ENCODE measurements at regions not wholly inside any gene's neighbourhood (a gene's known extent, or its start where the extent isn't known, plus 50 kb on each side); places are given as distances from the start of the nearest gene placed in this dataset.

DNA sequence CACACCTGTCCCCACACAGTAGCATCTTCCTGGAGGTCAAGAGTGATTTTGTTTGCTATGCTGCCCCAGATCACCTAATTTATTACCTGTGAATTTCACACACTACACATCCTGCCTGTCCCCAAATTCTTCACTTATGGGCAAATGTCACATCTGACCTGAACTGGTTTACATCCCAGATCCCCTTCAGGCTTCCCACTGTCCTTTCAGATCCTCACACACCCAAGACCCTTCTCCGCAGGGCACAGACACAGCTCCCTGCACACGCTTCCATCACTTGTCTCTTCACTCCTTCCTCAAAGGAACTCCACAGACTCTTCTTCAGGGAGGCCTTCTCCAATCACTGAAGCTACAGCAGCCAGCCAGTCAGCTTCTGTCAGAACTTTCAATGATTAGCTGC is 118.7 kb upstream of the IGLL5 start:
- no peaks in the 10 kb centered on the region for H3K9me3 ChIP-seq
- H3K27me3 ChIP-seq = no peaks in the 10 kb centered on the region
- H3K27ac ChIP-seq = no peak overlapping the region
- H3K4me1 ChIP-seq = no peaks in the 10 kb centered on the region
- TF ChIP-seq POLR2A (IDR thresholded peaks at IDR 0.05) = no peak
- TF ChIP-seq, protein P1, sequence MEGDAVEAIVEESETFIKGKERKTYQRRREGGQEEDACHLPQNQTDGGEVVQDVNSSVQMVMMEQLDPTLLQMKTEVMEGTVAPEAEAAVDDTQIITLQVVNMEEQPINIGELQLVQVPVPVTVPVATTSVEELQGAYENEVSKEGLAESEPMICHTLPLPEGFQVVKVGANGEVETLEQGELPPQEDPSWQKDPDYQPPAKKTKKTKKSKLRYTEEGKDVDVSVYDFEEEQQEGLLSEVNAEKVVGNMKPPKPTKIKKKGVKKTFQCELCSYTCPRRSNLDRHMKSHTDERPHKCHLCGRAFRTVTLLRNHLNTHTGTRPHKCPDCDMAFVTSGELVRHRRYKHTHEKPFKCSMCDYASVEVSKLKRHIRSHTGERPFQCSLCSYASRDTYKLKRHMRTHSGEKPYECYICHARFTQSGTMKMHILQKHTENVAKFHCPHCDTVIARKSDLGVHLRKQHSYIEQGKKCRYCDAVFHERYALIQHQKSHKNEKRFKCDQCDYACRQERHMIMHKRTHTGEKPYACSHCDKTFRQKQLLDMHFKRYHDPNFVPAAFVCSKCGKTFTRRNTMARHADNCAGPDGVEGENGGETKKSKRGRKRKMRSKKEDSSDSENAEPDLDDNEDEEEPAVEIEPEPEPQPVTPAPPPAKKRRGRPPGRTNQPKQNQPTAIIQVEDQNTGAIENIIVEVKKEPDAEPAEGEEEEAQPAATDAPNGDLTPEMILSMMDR (IDR thresholded peaks at IDR 0.05) = no peak
- H3K36me3 ChIP-seq = no peaks in the 10 kb centered on the region
- H3K4me3 ChIP-seq = no peak overlapping the region
- DNase-seq = no peak

DNA sequence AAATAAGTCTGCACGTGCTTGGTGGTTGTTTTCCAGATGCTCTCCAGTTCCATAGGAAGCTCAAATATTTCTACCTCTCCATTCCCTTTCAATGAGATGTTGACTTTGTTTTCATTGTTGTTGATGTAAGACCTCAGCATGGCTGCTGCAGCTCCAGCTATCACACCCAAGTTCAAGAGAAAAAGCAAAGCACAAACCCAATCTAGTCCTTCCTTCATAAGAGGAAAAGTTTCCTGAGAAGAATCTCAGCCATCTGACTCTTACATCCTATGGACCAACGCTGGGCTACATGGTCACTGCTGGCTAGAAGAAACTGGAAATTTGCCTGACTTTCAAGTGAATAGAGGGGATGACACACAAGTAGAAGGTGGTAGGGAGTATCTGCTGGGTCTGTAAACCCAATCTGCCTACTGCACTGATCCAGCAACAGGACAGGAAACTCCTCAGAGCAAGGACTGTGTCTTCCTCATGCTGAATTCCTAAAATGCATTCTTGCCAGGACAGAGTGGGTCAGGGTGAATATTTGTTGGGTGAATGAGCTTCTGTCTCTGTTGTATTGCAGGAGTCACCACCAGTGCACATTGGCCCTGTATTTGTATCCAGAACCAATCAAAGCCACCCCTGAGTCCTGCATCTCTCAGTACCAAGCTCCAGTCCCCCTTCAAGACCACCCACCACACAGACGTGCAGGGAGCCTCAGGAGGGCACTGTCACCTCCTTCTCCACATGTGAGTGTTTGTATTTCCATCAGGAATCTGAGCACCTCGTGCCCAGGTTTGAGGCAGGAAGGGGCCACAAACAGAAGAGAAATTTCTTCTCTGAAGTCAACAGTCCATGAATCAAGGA is 118.0 kb upstream of the IGLL5 start:
- no peak overlapping the region for H3K27ac ChIP-seq
- H3K9me3 ChIP-seq = no peaks in the 10 kb centered on the region
- H3K36me3 ChIP-seq = no peaks in the 10 kb centered on the region
- peaks cover 0 to 2% (median 0%) of the 10 kb centered on the region in 4 donors for H3K4me1 ChIP-seq
- no peak for DNase-seq
- no peak overlapping the region for H3K4me3 ChIP-seq
- TF ChIP-seq, protein P1 (IDR thresholded peaks at IDR 0.05) = no peak
- no peak for TF ChIP-seq POLR2A (IDR thresholded peaks at IDR 0.05)
- H3K27me3 ChIP-seq = no peaks in the 10 kb centered on the region

DNA sequence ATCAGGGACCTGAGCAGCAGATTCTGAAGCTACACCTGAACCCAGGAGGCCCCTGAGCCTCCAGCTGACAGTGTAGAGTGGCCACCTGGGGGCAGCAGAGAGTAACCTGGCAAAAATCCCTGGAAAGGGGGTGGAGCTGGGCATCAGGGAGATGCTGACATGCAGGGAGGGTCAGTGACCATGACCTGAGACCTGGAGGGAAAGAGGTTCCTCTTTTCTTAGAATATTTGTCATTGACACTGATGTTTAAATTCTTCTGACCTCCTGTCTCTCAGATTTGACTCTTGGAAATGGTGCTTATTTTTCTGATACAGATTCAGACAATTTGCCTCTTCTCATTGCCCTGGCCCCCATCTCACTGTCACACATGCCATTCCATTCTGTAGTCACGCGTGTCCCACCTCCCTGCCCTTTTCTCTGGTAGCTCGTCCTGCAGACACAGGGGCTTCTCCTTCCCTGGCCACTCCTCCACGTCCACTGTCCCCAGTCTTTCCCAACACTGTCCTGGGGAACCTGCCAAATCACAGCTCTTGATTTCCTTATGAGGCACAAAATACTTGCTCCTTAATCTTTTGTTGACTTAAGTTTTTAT is 117.2 kb upstream of the IGLL5 start:
- H3K4me1 ChIP-seq = peaks cover 0 to 4% (median 0%) of the 10 kb centered on the region in 4 donors
- DNase-seq = peak; percentile 47 to 82 (median 82)
- no peaks in the 10 kb centered on the region for H3K9me3 ChIP-seq
- no peaks in the 10 kb centered on the region for H3K27me3 ChIP-seq
- H3K36me3 ChIP-seq = no peaks in the 10 kb centered on the region
- H3K27ac ChIP-seq = no peak overlapping the region
- H3K4me3 ChIP-seq = no peak overlapping the region
- no peak for TF ChIP-seq POLR2A (IDR thresholded peaks at IDR 0.05)
- TF ChIP-seq, protein P1 (IDR thresholded peaks at IDR 0.05) = peak; percentile 14 to 80 (median 69)

DNA sequence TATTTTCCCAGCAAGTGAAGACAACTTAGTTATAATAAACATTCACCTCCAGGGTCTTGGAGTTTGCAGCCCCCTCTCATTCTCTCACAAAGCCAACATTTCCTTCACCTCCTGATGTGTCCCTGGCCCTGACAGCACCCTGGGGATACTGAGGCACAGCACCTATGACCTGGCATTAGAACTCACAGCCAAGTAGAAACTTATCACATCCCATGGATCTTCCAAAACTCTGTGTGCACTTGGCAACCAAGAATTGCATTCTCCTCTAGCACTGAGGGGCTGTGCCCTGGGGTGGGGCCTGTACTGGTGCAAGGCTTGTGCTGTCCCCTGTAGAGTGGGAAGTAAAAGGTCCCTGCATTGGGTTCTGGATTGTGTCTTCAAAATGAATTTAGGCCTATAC is 116.7 kb upstream of the IGLL5 start:
- Histone ChIP-seq H3K4me1 (peaks cover 0 to 4% (median 0%) of the 10 kb centered on the region in 4 donors), H3K9me3 (no peaks in the 10 kb centered on the region), H3K27me3 (no peaks in the 10 kb centered on the region), H3K36me3 (no peaks in the 10 kb centered on the region), H3K27ac (no peak overlapping the region), H3K4me3 (no peak overlapping the region)
- DNase-seq = no peak
- TF ChIP-seq POLR2A (IDR thresholded peaks at IDR 0.05) = no peak

DNA sequence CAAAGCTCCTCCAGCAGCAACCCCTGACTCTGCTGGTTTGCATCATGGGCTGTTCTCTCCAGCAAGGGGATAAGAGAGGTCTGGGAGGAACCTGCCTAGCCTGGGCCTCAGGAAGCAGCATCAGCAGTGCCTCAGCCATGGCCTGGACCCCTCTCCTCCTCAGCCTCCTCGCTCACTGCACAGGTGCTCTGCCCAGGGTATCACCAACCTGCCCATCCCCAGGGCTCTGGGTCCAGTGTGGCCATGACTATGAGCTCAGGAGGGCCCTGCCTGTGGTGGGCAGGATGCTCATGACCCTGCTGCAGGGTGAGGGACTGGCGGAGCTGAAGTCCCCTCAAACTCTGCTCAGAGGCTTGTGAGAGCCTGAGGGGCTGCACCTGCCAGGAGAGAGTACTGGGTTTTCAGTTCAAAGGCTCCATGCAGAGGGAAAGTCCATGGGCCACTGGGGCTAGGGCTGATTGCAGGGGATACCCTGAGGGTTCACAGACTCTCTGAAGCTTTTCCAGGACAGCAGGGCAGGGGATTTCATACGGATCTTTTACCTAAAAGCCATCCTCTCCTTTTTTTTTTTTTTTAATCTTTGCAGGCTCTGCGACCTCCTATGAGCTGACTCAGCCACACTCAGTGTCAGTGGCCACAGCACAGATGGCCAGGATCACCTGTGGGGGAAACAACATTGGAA is 115.8 kb upstream of the IGLL5 start:
- no peaks in the 10 kb centered on the region for H3K36me3 ChIP-seq
- DNase-seq = peak in 1 of 3 donors; percentile 32
- TF ChIP-seq, protein P1 (IDR thresholded peaks at IDR 0.05) = no peak
- TF ChIP-seq POLR2A (IDR thresholded peaks at IDR 0.05) = no peak
- no peak overlapping the region for H3K27ac ChIP-seq
- H3K27me3 ChIP-seq = no peaks in the 10 kb centered on the region
- H3K9me3 ChIP-seq = no peaks in the 10 kb centered on the region
- H3K4me3 ChIP-seq = no peak overlapping the region
- H3K4me1 ChIP-seq = peaks cover 0 to 4% (median 0%) of the 10 kb centered on the region in 4 donors

DNA sequence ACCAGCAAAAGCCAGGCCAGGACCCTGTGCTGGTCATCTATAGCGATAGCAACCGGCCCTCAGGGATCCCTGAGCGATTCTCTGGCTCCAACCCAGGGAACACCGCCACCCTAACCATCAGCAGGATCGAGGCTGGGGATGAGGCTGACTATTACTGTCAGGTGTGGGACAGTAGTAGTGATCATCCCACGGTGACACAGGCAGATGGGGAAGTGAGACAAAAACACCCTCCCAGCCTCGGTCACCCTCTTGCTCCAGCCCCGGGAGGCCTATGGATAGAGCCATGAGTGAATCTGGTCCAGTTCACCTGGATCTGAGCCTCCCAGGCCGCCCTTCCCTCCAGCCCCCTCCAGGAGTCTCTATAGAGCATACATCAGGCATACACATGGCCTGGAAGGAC is 115.2 kb upstream of the IGLL5 start:
- H3K4me1 ChIP-seq = peaks cover 0 to 4% (median 0%) of the 10 kb centered on the region in 4 donors
- no peaks in the 10 kb centered on the region for H3K9me3 ChIP-seq
- no peak overlapping the region for H3K27ac ChIP-seq
- no peak for TF ChIP-seq POLR2A (IDR thresholded peaks at IDR 0.05)
- TF ChIP-seq, protein P1 (IDR thresholded peaks at IDR 0.05) = no peak
- DNase-seq = peak in 1 of 3 donors; percentile 31
- H3K4me3 ChIP-seq = no peak overlapping the region
- H3K27me3 ChIP-seq = no peaks in the 10 kb centered on the region
- no peaks in the 10 kb centered on the region for H3K36me3 ChIP-seq

Measured in Peyer's patch (tissue), 4 donors.